ENCODE measurements at regions not wholly inside any gene's neighbourhood (a gene's known extent, or its start where the extent isn't known, plus 50 kb on each side); places are given as distances from the start of the nearest gene placed in this dataset.

DNA sequence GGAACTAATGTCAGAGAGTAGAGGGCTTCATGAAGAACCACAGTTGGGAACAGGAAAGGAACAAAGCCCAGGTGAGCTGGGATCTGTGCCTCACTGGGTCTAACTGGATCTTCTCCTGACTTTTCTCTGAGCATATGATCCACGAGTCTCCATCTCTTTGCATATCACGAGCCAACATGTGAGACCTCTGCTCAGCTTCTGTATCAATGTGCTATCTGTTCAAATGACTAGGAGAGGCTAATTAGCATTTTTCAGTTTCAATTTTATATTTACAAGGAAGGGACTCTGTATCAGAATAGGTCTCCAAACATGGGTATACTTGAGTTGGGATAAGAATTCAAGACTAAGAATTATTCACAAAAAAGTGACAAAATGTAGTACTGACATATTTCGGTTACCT is 73.8 kb upstream of the SGCD start:
- no peaks in the 10 kb centered on the region for H3K4me1 Mint-ChIP-seq
- ATAC-seq (no peak), DNase-seq (ENCODE audit: low spot score) (no peak)
- no peaks in the 10 kb centered on the region for H3K9me3 Mint-ChIP-seq
- TF ChIP-seq FOXK1 (CRISPR knock-in tag; IDR thresholded peaks at IDR 0.05): no peak
- no peak for TF ChIP-seq ESRRA (CRISPR knock-in tag; IDR thresholded peaks at IDR 0.05; ENCODE audit: borderline replicate concordance)
- no peak for TF ChIP-seq PREB (CRISPR knock-in tag; IDR thresholded peaks at IDR 0.05; ENCODE audit: borderline replicate concordance)
- TF ChIP-seq ZNF232 (CRISPR knock-in tag; IDR thresholded peaks at IDR 0.05): no peak
- no peak for TF ChIP-seq E2F5 (CRISPR knock-in tag; IDR thresholded peaks at IDR 0.05)
- TF ChIP-seq, protein P1, sequence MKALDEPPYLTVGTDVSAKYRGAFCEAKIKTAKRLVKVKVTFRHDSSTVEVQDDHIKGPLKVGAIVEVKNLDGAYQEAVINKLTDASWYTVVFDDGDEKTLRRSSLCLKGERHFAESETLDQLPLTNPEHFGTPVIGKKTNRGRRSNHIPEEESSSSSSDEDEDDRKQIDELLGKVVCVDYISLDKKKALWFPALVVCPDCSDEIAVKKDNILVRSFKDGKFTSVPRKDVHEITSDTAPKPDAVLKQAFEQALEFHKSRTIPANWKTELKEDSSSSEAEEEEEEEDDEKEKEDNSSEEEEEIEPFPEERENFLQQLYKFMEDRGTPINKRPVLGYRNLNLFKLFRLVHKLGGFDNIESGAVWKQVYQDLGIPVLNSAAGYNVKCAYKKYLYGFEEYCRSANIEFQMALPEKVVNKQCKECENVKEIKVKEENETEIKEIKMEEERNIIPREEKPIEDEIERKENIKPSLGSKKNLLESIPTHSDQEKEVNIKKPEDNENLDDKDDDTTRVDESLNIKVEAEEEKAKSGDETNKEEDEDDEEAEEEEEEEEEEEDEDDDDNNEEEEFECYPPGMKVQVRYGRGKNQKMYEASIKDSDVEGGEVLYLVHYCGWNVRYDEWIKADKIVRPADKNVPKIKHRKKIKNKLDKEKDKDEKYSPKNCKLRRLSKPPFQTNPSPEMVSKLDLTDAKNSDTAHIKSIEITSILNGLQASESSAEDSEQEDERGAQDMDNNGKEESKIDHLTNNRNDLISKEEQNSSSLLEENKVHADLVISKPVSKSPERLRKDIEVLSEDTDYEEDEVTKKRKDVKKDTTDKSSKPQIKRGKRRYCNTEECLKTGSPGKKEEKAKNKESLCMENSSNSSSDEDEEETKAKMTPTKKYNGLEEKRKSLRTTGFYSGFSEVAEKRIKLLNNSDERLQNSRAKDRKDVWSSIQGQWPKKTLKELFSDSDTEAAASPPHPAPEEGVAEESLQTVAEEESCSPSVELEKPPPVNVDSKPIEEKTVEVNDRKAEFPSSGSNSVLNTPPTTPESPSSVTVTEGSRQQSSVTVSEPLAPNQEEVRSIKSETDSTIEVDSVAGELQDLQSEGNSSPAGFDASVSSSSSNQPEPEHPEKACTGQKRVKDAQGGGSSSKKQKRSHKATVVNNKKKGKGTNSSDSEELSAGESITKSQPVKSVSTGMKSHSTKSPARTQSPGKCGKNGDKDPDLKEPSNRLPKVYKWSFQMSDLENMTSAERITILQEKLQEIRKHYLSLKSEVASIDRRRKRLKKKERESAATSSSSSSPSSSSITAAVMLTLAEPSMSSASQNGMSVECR (CRISPR knock-in tag; IDR thresholded peaks at IDR 0.05; ENCODE audit: borderline replicate concordance): no peak
- TF ChIP-seq RORB (CRISPR knock-in tag; IDR thresholded peaks at IDR 0.05): no peak
- no peak for TF ChIP-seq ZNF512 (CRISPR knock-in tag; IDR thresholded peaks at IDR 0.05; ENCODE audit: borderline replicate concordance)
- TF ChIP-seq NR1H2 (CRISPR knock-in tag; IDR thresholded peaks at IDR 0.05): no peak
- no peak for TF ChIP-seq USF1 (CRISPR knock-in tag; IDR thresholded peaks at IDR 0.05)
- CTCF ChIA-PET: no interaction called here
- H3K27ac Mint-ChIP-seq: no peak overlapping the region
- no peak overlapping the region for H3K4me3 Mint-ChIP-seq
- no peaks in the 10 kb centered on the region for H3K36me3 Mint-ChIP-seq
- POLR2A ChIA-PET: no interaction called here
- H3K27me3 Mint-ChIP-seq (ENCODE audit: low read depth): no peaks in the 10 kb centered on the region

DNA sequence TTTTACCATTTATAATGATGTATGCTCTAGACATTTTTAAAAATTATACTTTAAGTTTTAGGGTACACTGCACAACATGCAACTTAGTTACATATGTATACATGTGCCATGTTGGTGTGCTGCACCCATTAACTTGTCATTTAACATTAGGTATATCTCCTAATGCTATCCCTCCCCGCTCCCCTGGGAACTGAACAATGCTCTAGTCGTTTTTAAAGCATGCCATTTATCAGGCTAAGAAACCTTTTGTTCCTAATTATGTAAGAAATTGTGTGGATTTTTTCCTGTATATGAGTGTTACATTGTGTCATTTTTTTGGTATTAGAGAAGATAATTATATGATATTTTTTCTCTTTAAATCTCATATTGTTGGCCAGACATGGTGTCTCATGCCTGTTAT is 72.8 kb upstream of the SGCD start:
- H3K36me3 Mint-ChIP-seq: no peaks in the 10 kb centered on the region
- H3K4me1 Mint-ChIP-seq: no peaks in the 10 kb centered on the region
- no peak overlapping the region for H3K4me3 Mint-ChIP-seq
- DNase-seq (ENCODE audit: low spot score) (no peak), ATAC-seq (no peak)
- H3K9me3 Mint-ChIP-seq: no peaks in the 10 kb centered on the region
- no peak overlapping the region for H3K27ac Mint-ChIP-seq
- H3K27me3 Mint-ChIP-seq (ENCODE audit: low read depth): no peaks in the 10 kb centered on the region
- ChIA-PET CTCF (no interaction called here), POLR2A (no interaction called here)
- TF ChIP-seq USF1 (CRISPR knock-in tag; IDR thresholded peaks at IDR 0.05): no peak
- TF ChIP-seq ELF4 (CRISPR knock-in tag; IDR thresholded peaks at IDR 0.05; ENCODE audit: low read depth): no peak
- no peak for TF ChIP-seq RELA (CRISPR knock-in tag; IDR thresholded peaks at IDR 0.05; ENCODE audit: borderline replicate concordance)
- no peak for TF ChIP-seq FOXK1 (CRISPR knock-in tag; IDR thresholded peaks at IDR 0.05)
- no peak for TF ChIP-seq SP1 (CRISPR knock-in tag; conservative IDR thresholded peaks at IDR 0.05)
- TF ChIP-seq FOXP1 (CRISPR knock-in tag; IDR thresholded peaks at IDR 0.05; ENCODE audit: borderline replicate concordance): no peak
